GM12878 (cell line): ENCODE measurements at regions not wholly inside any gene's neighbourhood (a gene's known extent, or its start where the extent isn't known, plus 50 kb on each side); places are given as distances from the start of the nearest gene placed in this dataset.

ENCODE experiments used
- CTCF ChIP-seq, 3 experiments: IDR thresholded peaks in 2 of 3; conservative IDR thresholded peaks in 1 of 3; 2 replicates each; pipeline ENCODE4 v1.5.1; 2011; ENCODE audit warnings: low read depth in 3 of 3, low read length in 3 of 3, mild to moderate bottlenecking in 3 of 3, control low read depth in 2 of 3, moderate library complexity in 2 of 3, inconsistent platforms in 1 of 3, mixed read lengths in 1 of 3; ENCODE audit not compliant: control insufficient read depth in 2 of 3, insufficient read depth in 1 of 3; ENCODE audit errors: extremely low read depth in 1 of 3
- EZH2 ChIP-seq: IDR thresholded peaks from 2 replicates; pipeline ENCODE4 v1.6.1; 2012; ENCODE audit warnings: low read depth, mild to moderate bottlenecking, control low read depth, inconsistent platforms, low read length, borderline replicate concordance; ENCODE audit not compliant: control insufficient read depth
- POLR2A ChIP-seq: IDR thresholded peaks from 2 replicates; pipeline ENCODE4 v1.6.1; 2011; ENCODE audit warnings: low read depth, mild to moderate bottlenecking, low read length

DNA sequence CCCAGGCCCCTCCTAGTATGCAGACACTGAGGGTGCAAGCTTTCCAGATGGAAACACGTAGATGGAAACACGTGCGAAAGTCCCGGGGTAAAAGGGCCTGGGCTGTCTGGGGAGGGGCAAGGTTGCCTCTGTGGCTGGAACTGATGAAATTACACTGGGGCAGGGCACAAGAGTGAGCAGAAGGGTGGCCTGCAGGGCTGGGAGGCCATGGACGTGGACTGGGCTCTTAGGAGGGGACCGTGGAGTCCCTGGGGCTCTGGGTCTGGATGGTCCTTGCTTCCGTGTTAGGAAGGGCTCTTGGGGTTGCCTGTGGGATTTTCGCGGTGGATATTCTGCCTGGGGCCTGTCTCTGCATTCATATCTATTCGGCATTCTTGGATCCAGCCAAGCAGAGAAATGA is 63.3 kb downstream of the IRX1 start:
- no peak for TF ChIP-seq EZH2
- TF ChIP-seq CTCF (IDR thresholded peaks at IDR 0.05 in 2 of 3, conservative IDR thresholded peaks at IDR 0.05 in 1 of 3; ENCODE audit: control insufficient read depth in 2 of 3, extremely low read depth in 1 of 3, insufficient read depth in 1 of 3, low read depth in 3 of 3, low read length in 3 of 3) = no peak
- no peak for TF ChIP-seq POLR2A
